ENCODE measurements at regions not wholly inside any gene's neighbourhood (a gene's known extent, or its start where the extent isn't known, plus 50 kb on each side); places are given as distances from the start of the nearest gene placed in this dataset.

DNA sequence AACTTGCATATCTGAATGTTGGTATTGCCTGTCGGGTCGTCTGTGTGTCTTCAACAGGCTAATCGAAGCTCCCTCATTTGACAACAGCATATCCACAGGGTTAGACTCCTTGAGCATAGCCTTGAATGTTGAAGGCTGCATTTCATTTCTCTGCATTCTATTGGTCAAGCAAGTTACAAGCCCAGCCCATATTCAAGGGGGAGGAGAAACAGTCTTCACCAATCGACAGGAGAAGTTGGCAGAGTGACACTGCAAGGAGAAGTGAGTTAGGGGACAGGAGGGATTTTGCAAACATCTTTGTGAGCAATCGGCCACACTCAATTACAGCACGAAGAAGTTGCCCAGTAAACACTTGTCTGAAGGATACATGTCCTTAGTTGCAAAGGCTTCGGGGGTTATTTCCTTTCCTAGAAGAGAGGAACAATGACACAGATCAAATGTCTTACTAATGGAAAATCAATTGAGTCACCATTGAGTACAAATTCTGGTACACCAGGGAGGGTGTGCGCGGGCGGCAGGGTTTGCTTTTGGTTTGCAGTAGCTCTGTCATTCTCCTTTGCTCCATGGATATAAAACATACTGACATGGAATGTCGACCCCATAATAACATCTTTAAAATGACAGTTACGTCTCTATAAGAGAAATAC lies 60.6 kb upstream of the NT5E start:
- TF ChIP-seq CTCF (conservative IDR thresholded peaks at IDR 0.05; ENCODE audit: low read length) = no peak
- no peak overlapping the region for H3K4me3 ChIP-seq (ENCODE audit: low read length)
- no peak for DNase-seq (ENCODE audit: low read depth)

GRCh38 chr6:85388531-85388930 lies 61.4 kb upstream of the NT5E start:
- no peak overlapping the region for H3K4me3 ChIP-seq (ENCODE audit: low read length)
- DNase-seq (ENCODE audit: low read depth) = no peak
- no peak for TF ChIP-seq CTCF (conservative IDR thresholded peaks at IDR 0.05; ENCODE audit: low read length)

DNA sequence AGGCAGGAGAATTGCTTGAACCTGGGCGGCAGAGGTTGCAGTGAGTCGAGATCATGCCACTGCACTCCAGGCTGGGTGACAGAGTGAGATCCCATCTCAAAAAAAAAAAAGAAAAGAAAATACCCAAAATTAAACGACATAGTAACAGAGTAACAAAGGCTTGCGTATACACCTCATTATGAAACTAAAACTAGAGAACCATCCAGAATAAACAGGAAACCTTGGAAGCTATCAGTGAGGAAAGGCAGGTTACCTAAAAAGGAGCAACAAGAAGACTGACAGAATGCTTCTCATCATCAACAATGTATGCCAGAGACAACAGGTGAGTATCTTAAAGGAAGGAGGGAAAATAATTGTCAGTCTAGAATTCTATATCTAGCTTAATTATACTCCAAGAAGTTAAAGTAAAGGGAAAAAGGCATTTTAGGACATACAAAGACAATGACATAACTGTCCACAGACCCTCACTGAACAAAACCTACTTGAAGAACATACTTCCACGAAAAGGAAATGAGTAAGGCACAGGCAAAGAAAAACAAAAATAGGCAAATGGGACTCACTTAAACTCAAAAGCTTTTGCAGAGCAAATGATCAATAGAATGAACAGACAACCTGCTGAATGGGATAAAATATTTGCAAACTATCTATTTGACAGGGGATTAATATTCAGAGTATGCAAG lies 64.1 kb upstream of the NT5E start:
- no peak overlapping the region for H3K4me3 ChIP-seq (ENCODE audit: low read length)
- no peak for DNase-seq (ENCODE audit: low read depth)
- no peak for TF ChIP-seq CTCF (conservative IDR thresholded peaks at IDR 0.05; ENCODE audit: low read length)

DNA sequence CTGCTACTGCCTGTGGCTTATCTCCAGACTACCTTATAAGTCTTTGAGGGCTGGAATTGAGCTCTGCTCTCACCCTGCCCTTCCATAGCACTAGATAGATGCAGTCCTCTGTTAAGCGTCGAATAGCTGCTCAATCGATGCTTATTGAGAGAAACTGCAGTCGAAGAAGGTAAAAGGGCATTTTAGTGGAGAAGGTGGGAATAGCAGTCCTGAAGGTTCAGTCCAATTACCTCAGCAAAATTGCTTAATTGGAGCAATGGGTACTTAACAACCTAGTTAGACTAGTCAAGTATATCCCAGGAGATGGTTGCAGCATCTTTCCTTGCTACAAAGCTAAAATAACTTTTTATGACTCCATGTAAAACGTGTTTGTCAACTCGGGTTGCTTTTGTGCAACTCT lies 66.8 kb upstream of the NT5E start:
- H3K4me3 ChIP-seq (ENCODE audit: low read length) = no peak overlapping the region
- TF ChIP-seq CTCF (conservative IDR thresholded peaks at IDR 0.05; ENCODE audit: low read length) = no peak

DNA sequence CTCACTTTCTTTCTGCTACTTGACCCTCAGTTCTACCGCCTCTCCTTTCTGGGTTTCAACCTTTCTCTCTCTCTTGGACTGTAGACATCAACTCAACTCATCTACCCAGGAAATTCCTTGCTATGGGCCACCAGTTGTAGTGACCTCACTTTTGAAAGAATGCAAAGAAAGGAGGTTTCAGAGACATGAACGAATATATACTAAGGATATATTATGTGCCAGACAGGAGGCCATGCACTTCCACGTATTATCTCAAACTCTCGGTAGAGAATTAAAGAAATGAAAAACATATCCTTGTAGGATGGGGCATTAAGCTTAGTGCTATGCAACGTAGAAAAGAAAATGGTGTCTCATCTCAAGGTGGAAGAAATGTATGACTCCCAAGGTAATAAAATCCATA lies 67.3 kb upstream of the NT5E start:
- TF ChIP-seq CTCF (conservative IDR thresholded peaks at IDR 0.05; ENCODE audit: low read length) = no peak
- no peak for DNase-seq (ENCODE audit: low read depth)

More for the DNA sequence above, 66.8 kb upstream of the NT5E start:
- no peak for DNase-seq (ENCODE audit: low read depth)

GRCh38 chr6:85372915-85373270 lies 77.0 kb upstream of the NT5E start:
- DNase-seq (ENCODE audit: low read depth) = no peak

More for the DNA sequence above, 67.3 kb upstream of the NT5E start:
- no peak overlapping the region for H3K4me3 ChIP-seq (ENCODE audit: low read length)

More at GRCh38 chr6:85372915-85373270, 77.0 kb upstream of the NT5E start:
- no peak for TF ChIP-seq CTCF (conservative IDR thresholded peaks at IDR 0.05; ENCODE audit: low read length)
- H3K4me3 ChIP-seq (ENCODE audit: low read length) = no peak overlapping the region
